Amygdala (tissue), 56 donors: ENCODE measurements at regions not wholly inside any gene's neighbourhood (a gene's known extent, or its start where the extent isn't known, plus 50 kb on each side); places are given as distances from the start of the nearest gene placed in this dataset.

Experiments
- DNase-seq, 56 donors: peaks; one replicate each; lab custom pipeline; 2025; lab: John Stamatoyannopoulos, UW

- DNase-seq = no peak
These were observed 92.8 kb downstream of the HNRNPLL start for GRCh38 chr2:38509947-38510326.

DNA sequence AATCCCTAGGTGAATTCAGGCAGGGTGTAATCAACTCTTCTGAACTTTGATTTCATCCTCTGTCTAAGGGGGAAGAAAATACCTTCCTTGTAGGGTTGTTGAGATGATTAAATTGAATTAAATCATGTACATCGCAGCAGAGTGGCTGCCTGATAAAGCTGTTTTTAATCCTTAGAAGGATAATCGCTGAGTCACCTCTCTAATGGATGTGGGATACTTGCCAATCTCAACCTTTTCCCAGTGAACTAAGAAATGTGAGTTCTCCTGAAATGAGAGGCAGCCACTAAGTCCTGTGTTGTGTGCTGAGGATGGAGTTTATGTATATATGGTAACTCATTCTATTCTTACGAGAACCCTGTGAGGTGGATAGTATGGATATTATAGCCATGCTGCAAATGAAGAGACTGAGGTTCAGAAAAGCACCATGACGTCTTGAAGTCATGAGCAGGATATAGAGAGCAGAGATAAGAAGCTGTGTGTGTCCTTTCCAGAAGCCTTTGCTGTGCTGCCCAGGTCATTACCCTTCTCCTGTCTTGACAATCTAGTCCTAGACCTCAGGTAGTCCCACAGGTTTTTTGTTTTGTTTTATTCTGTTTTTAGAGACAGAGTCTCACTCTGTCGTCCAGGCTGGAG is 93.3 kb downstream of the HNRNPLL start:
- DNase-seq = no peak

DNA sequence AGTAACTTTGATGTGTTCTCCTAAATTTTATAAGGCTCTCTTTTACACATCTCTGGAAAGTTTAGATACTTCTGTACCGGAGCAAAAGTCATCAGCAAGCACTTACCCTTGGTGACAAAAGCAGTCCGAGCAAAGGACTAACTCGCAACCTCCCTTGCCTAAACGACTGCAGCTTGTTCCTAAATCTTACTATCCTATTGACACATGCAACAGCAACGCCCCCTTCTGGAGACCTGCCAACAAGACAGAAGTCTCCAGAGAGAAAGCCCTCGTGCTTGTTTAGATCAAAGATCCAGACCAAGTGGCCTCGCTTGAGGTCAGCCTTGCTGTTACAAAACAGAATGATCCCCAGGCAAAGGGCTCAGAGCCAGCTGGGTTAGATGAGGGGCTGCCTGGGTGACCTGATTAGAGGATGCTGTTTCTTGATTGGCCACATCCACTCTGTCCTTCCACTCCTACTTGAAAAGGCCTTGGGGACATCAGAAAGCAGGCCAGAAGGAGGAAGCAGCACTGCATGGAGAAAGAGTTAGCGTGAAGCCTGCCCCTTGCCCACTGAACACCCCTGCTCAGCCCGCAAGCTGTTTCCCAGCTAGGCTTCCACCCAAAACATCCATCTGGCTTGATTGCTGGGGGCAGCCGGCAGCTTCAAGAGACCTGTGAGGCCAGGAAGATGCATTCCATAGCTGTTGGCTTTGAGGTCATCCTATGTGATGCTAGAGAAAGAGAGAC is 94.3 kb downstream of the HNRNPLL start:
- DNase-seq = peak in 44 of 56 donors; percentile 3 to 81 (median 34)

- no peak for DNase-seq
These were observed 95.0 kb downstream of the HNRNPLL start for GRCh38 chr2:38507712-38508111.

GRCh38 chr2:38505779-38506178 is 96.9 kb downstream of the HNRNPLL start:
- DNase-seq = peak in 1 of 56 donors; percentile 1

GRCh38 chr2:38504169-38504568 is 98.6 kb downstream of the HNRNPLL start:
- DNase-seq = no peak

- DNase-seq = no peak
These were observed 100.6 kb downstream of the HNRNPLL start for GRCh38 chr2:38502107-38502506.

DNA sequence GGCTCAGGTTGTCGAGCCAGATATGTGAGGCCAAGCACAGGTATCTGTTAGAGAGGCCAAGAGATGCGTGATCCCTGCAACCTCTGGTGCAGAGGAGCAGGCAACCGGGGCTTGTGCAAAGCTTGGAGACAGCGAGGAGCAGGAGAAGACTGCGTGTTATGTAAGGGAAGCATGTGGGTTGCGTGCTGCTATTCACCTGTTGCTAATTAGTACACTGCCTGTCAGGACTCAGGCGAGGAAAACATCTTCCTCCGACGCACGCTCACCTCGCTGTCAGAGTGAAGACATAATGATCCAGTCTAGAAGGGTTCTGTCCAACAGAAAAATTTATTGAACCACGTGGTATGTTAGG is 102.5 kb downstream of the HNRNPLL start:
- no peak for DNase-seq

DNA sequence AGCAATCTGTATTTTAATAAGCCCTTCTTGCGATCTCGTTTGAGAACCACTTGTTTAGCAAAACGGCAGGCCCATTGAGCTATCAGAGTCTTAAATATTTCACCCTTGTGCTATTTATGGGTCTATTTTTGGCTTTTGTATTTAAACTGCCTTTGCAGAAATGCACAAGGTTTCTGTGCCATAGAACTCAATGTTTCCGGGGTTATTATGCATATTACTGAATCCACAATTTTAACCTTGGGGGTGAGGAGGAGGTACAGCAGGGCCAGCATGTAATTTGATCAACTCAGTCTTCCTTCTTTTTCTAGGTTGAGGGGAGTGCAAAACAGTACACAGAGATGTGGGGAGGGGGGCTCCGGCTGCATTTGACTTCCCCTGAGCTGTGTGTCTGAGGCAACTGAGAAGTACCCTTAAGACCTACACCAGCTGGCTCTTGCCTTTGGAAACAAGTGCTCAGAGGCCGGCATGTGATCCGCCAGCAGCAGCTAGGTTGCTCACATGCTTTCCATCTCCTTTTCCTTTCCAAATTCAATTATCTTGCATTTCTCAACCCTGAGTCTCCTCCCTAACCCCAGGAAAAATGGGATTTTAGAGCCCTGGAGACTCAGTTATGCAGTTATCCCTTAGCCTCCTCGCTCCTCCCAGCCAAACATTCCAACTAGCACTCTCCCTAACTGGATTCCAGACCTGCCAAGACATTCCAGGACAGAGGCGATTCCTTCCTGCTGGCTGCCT is 103.0 kb downstream of the HNRNPLL start:
- DNase-seq = no peak

DNA sequence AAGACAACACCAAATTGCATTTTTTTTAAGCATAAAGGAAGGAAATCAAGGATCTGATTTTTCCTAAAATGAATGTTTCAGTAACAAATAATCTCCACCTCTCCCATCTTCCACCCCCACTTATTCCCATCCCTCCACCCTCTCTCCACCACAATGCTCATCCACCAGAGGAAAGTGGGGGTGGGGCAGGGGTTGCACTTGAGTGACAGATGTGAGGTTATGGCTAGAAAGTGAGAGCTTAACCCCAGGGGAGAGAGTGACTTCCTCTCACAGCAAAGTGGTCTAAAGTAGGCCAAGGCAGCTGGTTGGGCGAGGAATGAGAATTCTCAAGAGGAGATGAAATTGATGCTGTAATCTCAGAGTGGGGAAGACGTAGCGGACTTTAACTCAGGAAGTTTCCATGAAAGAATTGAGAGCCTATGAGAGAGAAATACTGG is 104.7 kb downstream of the HNRNPLL start:
- no peak for DNase-seq

- no peak for DNase-seq
These were observed 105.1 kb downstream of the HNRNPLL start for GRCh38 chr2:38497670-38498037.

DNA sequence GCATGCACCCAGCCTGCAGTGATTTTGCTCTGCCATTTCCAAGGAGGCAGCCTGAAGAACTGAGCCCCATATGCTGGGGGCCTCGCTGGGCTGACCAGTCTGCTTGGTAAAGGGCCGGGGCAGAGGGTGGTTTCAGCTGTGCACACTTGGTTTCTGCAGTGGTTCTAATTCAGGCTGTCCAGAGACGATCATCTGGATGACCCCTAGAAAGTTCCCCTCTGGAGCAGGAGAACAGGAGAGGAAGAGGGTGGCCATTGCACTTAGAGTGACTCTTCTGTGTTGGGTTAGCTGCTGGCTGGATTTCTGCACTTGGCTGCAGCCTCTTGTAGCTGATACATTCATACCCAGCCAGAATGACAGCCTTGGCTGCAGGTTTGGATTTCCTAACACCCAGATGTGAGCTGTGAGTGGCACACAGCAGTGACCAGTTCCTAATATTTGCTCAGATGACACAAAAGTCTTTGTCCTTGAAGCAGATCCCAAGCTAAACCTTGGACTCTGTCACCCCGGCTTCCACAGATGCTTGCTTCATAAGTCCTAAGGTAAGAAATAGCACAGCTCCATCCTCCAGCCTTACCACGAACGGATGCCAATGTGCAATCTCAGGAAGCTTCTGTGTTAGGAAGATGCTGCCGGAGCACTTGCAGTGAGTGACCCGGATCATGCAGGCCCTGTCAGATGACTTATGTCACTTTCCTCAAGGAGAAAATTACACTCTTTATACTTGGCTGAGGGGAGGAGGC is 105.6 kb downstream of the HNRNPLL start:
- peak in 3 of 56 donors; percentile 2 to 6 (median 2) for DNase-seq

DNA sequence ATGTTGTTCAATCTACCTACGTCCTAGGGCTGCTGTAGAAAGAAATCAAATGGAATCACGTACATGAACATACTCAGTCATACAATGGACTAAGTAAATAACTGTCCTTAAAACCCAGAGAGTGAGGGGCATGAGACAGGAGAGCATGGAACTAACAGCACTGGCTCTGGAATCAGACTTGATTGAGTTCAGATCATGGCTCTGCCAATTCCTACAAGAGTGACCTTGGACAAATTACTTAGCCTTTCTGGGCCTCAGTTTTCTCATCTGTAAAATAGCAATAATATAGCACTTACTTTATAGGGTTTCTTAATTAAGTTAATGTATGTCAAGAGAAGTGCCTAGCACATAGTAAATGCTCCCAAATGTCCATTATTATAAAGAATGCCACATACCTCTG is 106.8 kb downstream of the HNRNPLL start:
- DNase-seq = no peak

DNA sequence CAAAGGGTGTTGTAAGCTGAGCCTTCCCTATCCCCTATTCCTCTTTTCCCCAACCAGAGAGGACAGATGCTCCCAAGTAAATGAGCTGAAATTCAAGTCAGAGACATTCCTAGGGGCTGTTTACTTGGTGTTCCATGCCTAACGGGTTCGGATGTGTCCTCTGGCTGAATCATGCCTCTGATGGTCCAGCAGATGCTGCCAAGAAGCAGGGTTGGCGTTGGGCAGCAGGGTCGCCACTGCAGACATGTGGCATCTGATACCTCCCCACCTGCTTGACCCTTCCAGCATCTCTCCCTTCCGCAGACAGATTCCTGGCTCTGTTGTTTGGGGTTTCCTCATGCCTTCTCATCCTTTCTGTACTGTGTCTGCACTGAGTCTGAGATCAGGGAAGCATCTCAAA is 108.3 kb downstream of the HNRNPLL start:
- DNase-seq = no peak

DNA sequence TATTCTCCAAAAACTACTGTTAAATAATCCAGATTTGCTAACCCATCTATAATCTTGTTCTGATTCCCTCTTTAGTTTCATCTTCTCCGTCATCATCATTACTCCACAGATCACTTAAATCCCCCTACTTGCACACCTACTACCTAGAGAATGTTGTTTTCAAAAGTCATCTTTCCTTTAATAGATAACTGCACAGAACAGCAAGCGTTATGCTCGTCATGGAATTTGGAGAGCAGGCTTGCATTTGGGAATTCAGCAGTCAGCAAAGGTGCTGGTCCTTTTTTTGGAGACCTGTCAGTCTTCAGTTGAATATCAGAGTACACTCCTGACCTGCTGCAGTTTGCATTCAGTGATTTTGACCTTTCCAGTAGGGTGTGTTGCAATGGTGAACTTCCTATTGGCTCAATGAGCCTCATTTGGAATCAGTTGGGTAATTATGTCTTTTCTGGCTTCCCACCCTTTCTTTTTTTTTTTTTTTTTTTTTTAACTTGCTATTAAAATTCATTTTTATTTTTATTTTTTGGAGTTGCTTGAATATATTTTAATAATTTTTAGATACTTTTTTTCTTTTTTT is 110.6 kb downstream of the HNRNPLL start:
- no peak for DNase-seq

GRCh38 chr2:38491436-38491835 is 111.3 kb downstream of the HNRNPLL start:
- DNase-seq = no peak

DNA sequence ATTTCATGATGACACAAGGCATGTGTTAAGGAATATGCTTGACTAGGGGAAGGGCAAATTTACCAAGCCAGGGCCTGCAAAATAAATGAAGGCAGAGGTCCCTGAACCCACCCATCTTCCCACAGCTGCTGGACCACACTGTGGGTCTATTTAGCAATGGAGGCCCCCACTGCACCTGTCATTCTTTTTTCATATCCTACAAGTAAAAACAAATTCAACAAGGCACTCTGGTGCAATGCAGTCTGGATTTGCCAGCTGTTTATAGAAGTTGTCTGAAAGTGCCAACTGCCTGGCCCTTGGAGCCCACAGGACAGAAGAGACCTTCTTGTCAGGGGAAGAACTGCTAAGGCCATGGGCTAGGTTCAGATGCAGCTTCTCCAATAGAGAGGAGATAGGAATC is 112.8 kb upstream of the ATL2 start:
- no peak for DNase-seq

- no peak for DNase-seq
These were observed 110.8 kb upstream of the ATL2 start for GRCh38 chr2:38487852-38488251.

DNA sequence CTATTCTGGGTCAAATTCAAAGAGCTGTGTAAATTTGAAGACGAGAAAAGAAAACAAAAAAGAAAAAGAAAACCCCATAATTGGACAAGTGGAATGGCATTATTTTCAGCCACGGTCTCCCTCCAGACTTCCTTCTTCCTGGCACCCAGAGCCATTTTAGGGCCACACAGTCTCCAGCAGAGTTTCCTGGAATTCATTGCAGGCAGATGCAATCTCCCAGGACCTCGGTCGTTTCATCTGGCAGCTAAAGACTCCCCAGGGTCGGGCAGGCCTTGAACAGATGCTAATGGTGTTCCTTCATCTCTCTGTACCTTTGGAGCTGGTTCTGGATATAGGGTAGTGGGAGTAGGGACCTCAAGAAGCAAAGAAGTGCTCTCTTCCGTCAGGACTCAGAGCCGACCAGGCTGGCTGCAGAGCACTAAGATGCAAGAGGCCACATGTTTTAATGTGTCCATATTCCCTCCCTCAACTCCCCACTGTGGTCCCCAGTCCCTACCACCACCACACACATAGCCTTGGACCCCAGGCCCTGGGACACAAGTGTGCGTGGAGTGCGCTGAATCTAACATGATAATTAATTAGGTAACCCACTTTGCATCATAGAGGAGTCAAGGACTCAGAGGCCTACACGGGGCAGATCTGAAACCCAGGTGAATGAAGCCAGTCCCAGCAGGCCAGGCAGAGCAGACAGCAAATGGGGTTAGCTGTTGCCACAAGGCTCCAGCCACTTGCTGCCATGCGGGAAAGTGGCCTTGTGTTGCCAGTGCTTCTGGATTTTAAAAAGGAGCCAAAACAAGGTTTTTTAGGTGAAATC is 109.3 kb upstream of the ATL2 start:
- no peak for DNase-seq

DNA sequence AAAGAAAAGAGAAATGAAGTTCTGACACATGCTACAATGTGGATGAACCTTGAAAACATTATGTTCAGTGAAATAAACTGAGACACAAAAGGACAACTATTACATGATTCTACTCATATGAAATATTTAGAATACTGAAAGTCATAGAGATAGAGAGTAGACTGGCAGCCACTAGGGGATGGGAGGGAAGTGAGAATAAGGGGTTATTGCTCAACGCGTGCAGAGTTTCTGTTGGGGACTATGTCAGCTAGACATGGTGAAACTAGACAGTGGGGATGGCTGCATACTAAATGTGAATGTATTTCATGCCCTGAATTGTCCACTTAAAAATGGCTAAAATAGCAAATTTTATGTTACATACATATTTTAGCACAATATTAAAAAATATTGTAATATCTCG is 108.7 kb upstream of the ATL2 start:
- peak in 1 of 56 donors; percentile 11 for DNase-seq
